ENCODE measurements at regions not wholly inside any gene's neighbourhood (a gene's known extent, or its start where the extent isn't known, plus 50 kb on each side); places are given as distances from the start of the nearest gene placed in this dataset.
"Not testable (repeated sequence)": the region's sequence is repeated elsewhere in the genome, so short reads cannot be mapped to it uniquely, and the experiment has no call there.

- peak; percentile 54 for DNase-seq
Observed at GRCh38 chr21:22791986-22792560, 1793.9 kb downstream of the NCAM2 start.

DNA sequence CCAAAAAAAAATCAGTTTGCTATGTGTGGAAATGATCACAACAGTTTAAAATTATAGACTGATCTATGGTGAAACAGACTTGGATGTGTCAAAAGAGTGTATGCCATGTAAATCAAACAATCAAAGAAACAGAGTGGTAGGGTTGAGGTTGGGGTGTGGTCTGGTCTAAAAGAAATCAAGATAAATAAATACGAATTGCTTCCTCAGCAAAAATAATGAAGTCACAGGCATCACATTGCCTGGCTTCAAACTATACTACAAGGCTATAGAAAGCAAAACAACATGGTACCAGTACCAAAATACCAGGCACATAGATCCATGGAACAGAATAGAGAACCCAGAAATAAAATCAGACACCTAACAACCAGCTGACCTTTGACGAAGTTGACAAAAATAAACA is 1796.9 kb downstream of the NCAM2 start:
- DNase-seq = no peak

GRCh38 chr21:22795644-22796043 is 1797.4 kb downstream of the NCAM2 start:
- DNase-seq = peak; percentile 10

GRCh38 chr21:22796147-22796546 is 1797.9 kb downstream of the NCAM2 start:
- DNase-seq = no peak

GRCh38 chr21:22804151-22804550 is 1805.9 kb downstream of the NCAM2 start:
- DNase-seq = peak; percentile 6

- DNase-seq = no peak
Observed at GRCh38 chr21:22806278-22806677, 1808.1 kb downstream of the NCAM2 start.

- DNase-seq = no peak
Observed at GRCh38 chr21:22813201-22813600, 1815.0 kb downstream of the NCAM2 start.

DNA sequence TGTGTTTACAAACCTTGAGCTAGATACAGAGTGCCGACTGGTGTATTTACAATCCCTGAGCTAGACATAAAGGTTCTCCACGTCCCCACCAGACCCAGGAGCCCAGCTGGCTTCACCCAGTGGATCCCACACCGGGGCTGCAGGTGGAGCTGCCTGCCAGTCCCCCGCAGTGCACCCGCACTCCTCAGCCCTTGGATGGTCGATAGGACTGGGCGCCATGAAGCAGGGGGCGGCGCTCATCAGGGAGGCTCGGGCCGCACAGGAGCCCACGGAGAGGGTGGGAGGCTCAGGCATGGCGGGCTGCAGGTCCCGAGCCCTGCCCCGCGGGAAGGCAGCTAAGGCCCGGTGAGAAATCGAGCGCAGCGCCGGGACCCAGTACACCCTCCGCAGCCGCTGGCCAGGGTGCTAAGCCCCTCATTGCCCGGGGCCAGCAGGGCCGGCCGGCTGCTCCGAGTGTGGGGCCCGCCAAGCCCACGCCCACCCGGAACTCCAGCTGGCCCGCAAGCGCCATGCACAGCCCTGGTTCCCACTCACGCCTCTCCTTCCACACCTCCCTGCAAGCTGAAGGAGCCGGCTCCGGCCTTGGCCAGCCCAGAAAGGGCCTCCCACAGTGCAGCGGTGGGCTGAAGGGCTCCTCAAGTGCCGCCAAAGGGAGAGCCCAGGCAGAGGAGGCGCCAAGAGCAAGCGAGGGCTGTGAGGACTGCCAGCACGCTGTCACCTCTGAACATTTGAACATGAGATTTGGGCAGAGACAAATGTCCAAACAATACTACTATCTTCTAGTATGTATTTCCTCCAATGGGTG is 1820.7 kb downstream of the NCAM2 start:
- not testable (repeated sequence) for DNase-seq

- no peak for DNase-seq
Observed at GRCh38 chr21:22827422-22827821, 1829.2 kb downstream of the NCAM2 start.

- no peak for DNase-seq
Observed at GRCh38 chr21:22842875-22843274, 1844.7 kb downstream of the NCAM2 start.

GRCh38 chr21:22855581-22855980 is 1857.4 kb downstream of the NCAM2 start:
- DNase-seq = no peak

DNA sequence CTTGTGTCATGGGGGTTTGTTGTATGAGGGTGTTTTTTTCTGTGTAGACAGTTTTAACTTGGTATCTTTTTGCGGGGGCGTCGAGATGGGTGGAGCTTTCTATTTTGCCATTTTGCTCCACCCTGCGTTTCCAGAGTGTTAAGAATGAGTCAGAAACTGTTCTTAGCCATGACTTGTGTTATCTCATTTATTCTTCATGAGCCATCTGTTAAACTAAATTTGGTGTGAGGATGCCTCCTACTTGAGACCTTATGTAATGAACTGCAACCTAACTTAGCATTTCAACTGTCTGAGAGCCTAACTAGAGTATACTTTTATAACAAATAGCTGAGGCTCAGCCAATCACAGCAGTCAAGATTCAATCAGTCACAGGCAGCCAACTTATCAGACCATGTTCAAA is 1873.5 kb downstream of the NCAM2 start:
- no peak for DNase-seq

GRCh38 chr21:22880573-22880972 is 1882.4 kb downstream of the NCAM2 start:
- DNase-seq = no peak

GRCh38 chr21:22881131-22881530 is 1882.9 kb downstream of the NCAM2 start:
- no peak for DNase-seq

GRCh38 chr21:22885079-22885478 is 1886.9 kb downstream of the NCAM2 start:
- DNase-seq = no peak

GRCh38 chr21:22885614-22886013 is 1887.4 kb downstream of the NCAM2 start:
- DNase-seq = no peak

GRCh38 chr21:22889445-22889844 is 1891.2 kb downstream of the NCAM2 start:
- DNase-seq = no peak

GRCh38 chr21:22890656-22891055 is 1892.4 kb downstream of the NCAM2 start:
- no peak for DNase-seq

DNA sequence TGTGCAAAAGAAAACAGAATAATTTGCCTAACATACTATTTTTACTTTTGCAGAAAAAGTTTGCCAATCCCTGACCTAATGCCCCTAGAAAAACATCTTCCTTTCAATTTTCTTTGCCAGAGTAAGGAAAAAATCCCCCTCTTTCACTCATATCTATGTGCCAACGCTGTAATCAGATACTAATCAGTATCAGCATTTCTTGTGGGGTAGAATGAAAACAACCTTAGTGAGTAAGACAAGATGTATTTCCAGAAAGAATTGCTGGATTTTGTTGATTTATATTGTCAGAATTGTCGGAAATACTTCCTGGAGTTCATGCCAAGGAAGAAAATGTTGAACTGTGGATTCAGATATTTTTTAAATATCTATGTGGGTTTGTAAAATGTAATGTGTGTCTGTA is 1893.8 kb downstream of the NCAM2 start:
- no peak for DNase-seq

DNA sequence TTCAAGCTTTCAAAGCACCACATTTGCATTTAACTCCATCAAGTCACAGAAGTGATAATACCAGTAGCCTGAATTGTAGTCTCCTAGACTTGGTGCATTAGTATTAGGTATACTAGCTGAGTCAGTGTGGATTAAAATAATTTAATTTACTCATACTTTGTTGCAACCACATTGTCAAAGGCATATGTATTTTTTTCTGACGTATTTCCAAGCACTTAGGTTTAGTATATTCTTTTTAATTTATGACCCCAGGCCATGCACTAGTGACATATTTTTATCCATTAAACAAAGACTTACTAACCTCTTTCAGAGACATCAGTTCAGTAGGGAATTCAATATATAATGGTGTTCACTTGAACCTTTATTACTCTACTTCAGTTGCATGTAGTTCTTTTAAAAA is 1894.5 kb downstream of the NCAM2 start:
- DNase-seq = no peak

GRCh38 chr21:22898051-22898665 is 1899.9 kb downstream of the NCAM2 start:
- no peak for DNase-seq

DNA sequence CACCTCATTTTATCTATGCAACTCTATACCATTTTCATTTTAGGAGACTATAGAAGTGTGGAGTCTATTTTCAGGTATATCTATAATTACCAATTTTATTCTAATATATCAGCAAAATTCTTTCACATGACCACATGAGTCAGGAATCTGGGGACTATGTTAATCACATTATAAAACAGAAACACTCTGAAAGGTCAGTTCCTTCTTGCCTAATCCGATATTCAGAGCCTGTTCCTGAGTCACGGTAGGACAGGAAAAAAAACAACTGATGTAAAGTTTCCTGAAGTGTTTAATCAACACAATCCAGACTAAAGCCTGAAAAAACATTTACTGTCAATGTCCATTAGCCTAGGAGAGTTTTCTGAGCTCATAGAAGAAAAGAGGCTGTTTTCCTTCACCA is 1902.3 kb downstream of the NCAM2 start:
- no peak for DNase-seq

DNA sequence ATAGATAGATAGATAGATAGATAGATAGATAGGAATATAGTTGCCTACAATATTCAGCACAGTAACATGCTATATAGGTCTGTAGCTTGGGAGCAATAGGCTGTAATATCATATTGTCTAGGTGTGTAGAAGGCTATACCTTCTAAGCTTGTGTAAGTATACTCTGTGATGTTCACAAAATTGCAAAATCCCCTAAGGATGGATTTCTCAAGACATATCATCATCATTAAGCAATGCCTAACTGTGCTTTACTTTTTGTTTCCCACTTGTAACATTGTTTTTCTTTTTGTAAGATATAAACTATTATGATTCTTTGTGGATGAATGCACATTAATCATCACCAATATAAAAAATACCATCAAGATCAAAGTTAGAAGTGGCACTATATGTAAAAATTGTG is 1905.6 kb downstream of the NCAM2 start:
- DNase-seq = no peak

DNA sequence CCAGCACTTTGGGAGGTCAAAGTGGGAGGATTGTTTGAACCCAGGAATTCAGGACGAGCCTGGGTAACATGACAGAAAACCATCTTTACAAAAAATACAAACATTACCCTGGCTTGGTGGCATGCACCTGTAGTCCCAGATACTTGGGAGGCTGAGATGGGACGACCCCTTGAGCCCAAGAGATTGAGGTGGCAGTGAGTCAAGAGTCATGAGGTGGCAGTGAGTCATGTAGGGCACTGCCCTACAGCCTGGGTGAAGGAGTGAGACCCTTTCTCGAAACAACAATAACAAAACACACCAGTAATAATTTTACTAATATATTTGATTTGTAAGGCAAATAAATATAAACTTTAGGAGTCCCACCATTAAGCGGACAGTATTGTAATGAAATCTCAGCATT is 1906.2 kb downstream of the NCAM2 start:
- no peak for DNase-seq
